ENCODE measurements at regions not wholly inside any gene's neighbourhood (a gene's known extent, or its start where the extent isn't known, plus 50 kb on each side); places are given as distances from the start of the nearest gene placed in this dataset.

GRCh38 chr1:17984583-17984982 lies 123.0 kb upstream of the IGSF21 start:
- no peaks in the 10 kb centered on the region for H3K36me3 ChIP-seq (replicated peaks in 1 of 2; ENCODE audit: control insufficient read depth in 1 of 2, insufficient read depth in 2 of 2, low read length in 2 of 2)
- Mint-ChIP-seq H3K4me3 (no peak overlapping the region), H3K36me3 (no peaks in the 10 kb centered on the region), H3K27ac (no peak overlapping the region), H3K4me1 (no peaks in the 10 kb centered on the region), H3K27me3 (ENCODE audit: low read depth in 3 of 3) (peaks cover 0 to 3% (median 0%) of the 10 kb centered on the region in 3 donors), H3K9me3 (peaks cover 0 to 2% (median 0%) of the 10 kb centered on the region in 7 donors)
- H2AFZ ChIP-seq (ENCODE audit: insufficient read depth, low read depth, low read length, poor library complexity, severe bottlenecking), result no peak overlapping the region
- no peaks in the 10 kb centered on the region for H3K4me1 ChIP-seq (ENCODE audit: control insufficient read depth in 1 of 2, insufficient read depth in 2 of 2, low read length in 2 of 2)
- H3K79me2 ChIP-seq (ENCODE audit: insufficient read depth, low read length), result no peaks in the 10 kb centered on the region
- WGBS (ENCODE audit: insufficient coverage), result no CpG with 5 or more reads among the region's 9 CpGs
- no peak for DNase-seq
- intact Hi-C loops (cut with micrococcal nuclease), result no loop called here
- no peak overlapping the region for H3K9ac ChIP-seq (ENCODE audit: insufficient read depth, low read length, poor library complexity, severe bottlenecking)
- no peak overlapping the region for H3K27ac ChIP-seq (ENCODE audit: low read depth in 1 of 2, low read length in 2 of 2)
- H3K9me3 ChIP-seq (replicated peaks in 1 of 2; ENCODE audit: control insufficient read depth in 1 of 2, insufficient read depth in 1 of 2, low read length in 2 of 2), result no peaks in the 10 kb centered on the region
- H3K4me3 ChIP-seq (replicated peaks in 1 of 3; ENCODE audit: low read depth in 2 of 3, low read length in 3 of 3), result no peak overlapping the region
- H3K27me3 ChIP-seq (ENCODE audit: control insufficient read depth in 2 of 2, insufficient read depth in 2 of 2, low read length in 2 of 2), result no peaks in the 10 kb centered on the region
- H4K20me1 ChIP-seq (ENCODE audit: insufficient read depth, low read length), result no peaks in the 10 kb centered on the region
- TF ChIP-seq CTCF (IDR thresholded peaks at IDR 0.05), result peak; percentile 76
- no peak overlapping the region for H3K4me2 ChIP-seq (replicated peaks; ENCODE audit: extremely low read depth, low read length, poor library complexity, severe bottlenecking)

- H3K9me3 Mint-ChIP-seq, result peaks cover 0 to 2% (median 0%) of the 10 kb centered on the region in 7 donors
- 88% methylated on average over 4 of the region's 9 CpGs for WGBS (ENCODE audit: insufficient coverage)
- TF ChIP-seq CTCF (IDR thresholded peaks at IDR 0.05), result no peak
- H3K4me3 Mint-ChIP-seq, result no peak overlapping the region
- Histone ChIP-seq H4K20me1 (ENCODE audit: insufficient read depth, low read length) (no peaks in the 10 kb centered on the region), H3K36me3 (replicated peaks in 1 of 2; ENCODE audit: control insufficient read depth in 1 of 2, insufficient read depth in 2 of 2, low read length in 2 of 2) (no peaks in the 10 kb centered on the region), H3K4me3 (replicated peaks in 1 of 3; ENCODE audit: low read depth in 2 of 3, low read length in 3 of 3) (no peak overlapping the region), H3K27ac (ENCODE audit: low read depth in 1 of 2, low read length in 2 of 2) (no peak overlapping the region), H3K4me2 (replicated peaks; ENCODE audit: extremely low read depth, low read length, poor library complexity, severe bottlenecking) (no peak overlapping the region), H3K9me3 (replicated peaks in 1 of 2; ENCODE audit: control insufficient read depth in 1 of 2, insufficient read depth in 1 of 2, low read length in 2 of 2) (no peaks in the 10 kb centered on the region), H2AFZ (ENCODE audit: insufficient read depth, low read depth, low read length, poor library complexity, severe bottlenecking) (no peak overlapping the region), H3K79me2 (ENCODE audit: insufficient read depth, low read length) (no peaks in the 10 kb centered on the region), H3K9ac (ENCODE audit: insufficient read depth, low read length, poor library complexity, severe bottlenecking) (no peak overlapping the region), H3K27me3 (ENCODE audit: control insufficient read depth in 2 of 2, insufficient read depth in 2 of 2, low read length in 2 of 2) (no peaks in the 10 kb centered on the region), H3K4me1 (ENCODE audit: control insufficient read depth in 1 of 2, insufficient read depth in 2 of 2, low read length in 2 of 2) (no peaks in the 10 kb centered on the region)
- no peaks in the 10 kb centered on the region for H3K4me1 Mint-ChIP-seq
- intact Hi-C loops (cut with micrococcal nuclease), result no loop called here
- no peak overlapping the region for H3K27ac Mint-ChIP-seq
- no peaks in the 10 kb centered on the region for H3K36me3 Mint-ChIP-seq
- H3K27me3 Mint-ChIP-seq (ENCODE audit: low read depth in 3 of 3), result peaks cover 0 to 3% (median 0%) of the 10 kb centered on the region in 3 donors
- DNase-seq, result no peak
Measured at GRCh38 chr1:17986156-17986555, 121.4 kb upstream of the IGSF21 start.

Data from CD14-positive monocyte (primary cell).